Neural cell (in vitro differentiated cells): ENCODE measurements at regions not wholly inside any gene's neighbourhood (a gene's known extent, or its start where the extent isn't known, plus 50 kb on each side); places are given as distances from the start of the nearest gene placed in this dataset.

ENCODE experiments used
- H2AFZ ChIP-seq: fragments of 200-600, 300-800 bp; sonication (generic), shearing (Covaris generic); 2 replicates; pipeline ENCODE4 v1.6.0; 2014; ENCODE audit warnings: low read depth, mild to moderate bottlenecking, antibody characterized with exemption, low read length, moderate library complexity
- H3F3A ChIP-seq: fragments of 200-600 bp; shearing (Covaris generic); 2 replicates; pipeline ENCODE4 v1.6.1; 2016; ENCODE audit warnings: mild to moderate bottlenecking, moderate library complexity, mixed read lengths, antibody characterized with exemption, low read length; ENCODE audit not compliant: insufficient read depth, poor library complexity, severe bottlenecking
- H3K27ac ChIP-seq: fragments of 200-600, 300-800 bp; sonication (generic), shearing (Covaris generic); 2 replicates; pipeline ENCODE4 v1.5.1; 2014; ENCODE audit warnings: mild to moderate bottlenecking, low read length, moderate library complexity
- H3K27me3 ChIP-seq: fragments of 300-800, 200-600 bp; sonication (generic), shearing (Covaris generic); 2 replicates; pipeline ENCODE4 v1.6.0; 2014; ENCODE audit warnings: mild to moderate bottlenecking, low read depth, low read length, moderate library complexity; ENCODE audit not compliant: insufficient read depth
- H3K36me3 ChIP-seq: fragments of 300-800, 200-600 bp; sonication (generic), shearing (Covaris generic); 2 replicates; pipeline ENCODE4 v1.5.1; 2014; ENCODE audit warnings: mild to moderate bottlenecking, antibody characterized with exemption, low read length, moderate library complexity; ENCODE audit not compliant: insufficient read depth
- H3K4me2 ChIP-seq: fragments of 300-800, 200-600 bp; sonication (generic), shearing (Covaris generic); 2 replicates; pipeline ENCODE4 v1.6.0; 2014; ENCODE audit warnings: mild to moderate bottlenecking, low read length
- H3K4me3 ChIP-seq: fragments of 300-800, 200-600 bp; sonication (generic), shearing (Covaris generic); 2 replicates; pipeline ENCODE4 v1.5.1; 2014; ENCODE audit warnings: mild to moderate bottlenecking, low read length, moderate library complexity
- H3K79me2 ChIP-seq: fragments of 200-600 bp; shearing (Covaris generic); replicated peaks from 2 replicates; pipeline ENCODE4 v1.6.0; 2014; ENCODE audit warnings: mild to moderate bottlenecking, low read length, moderate library complexity; ENCODE audit not compliant: insufficient read depth
- H3K9ac ChIP-seq: fragments of 300-800, 200-600 bp; sonication (generic), shearing (Covaris generic); 2 replicates; pipeline ENCODE4 v1.6.1; 2016; ENCODE audit warnings: mild to moderate bottlenecking, low read length, mixed read lengths
- H3K9me2 ChIP-seq: fragments of 200-600 bp; shearing (Covaris generic); 2 replicates; pipeline ENCODE4 v1.6.1; 2016; ENCODE audit warnings: mild to moderate bottlenecking, low read length, mixed read lengths; ENCODE audit not compliant: insufficient read depth
- H3K9me3 ChIP-seq: fragments of 200-600, 300-800 bp; sonication (generic), shearing (Covaris generic); 2 replicates; pipeline ENCODE4 v1.6.1; 2016; ENCODE audit warnings: mild to moderate bottlenecking, mixed run types, low read length, moderate library complexity, mixed read lengths
- H4K20me1 ChIP-seq: fragments of 200-600 bp; shearing (Covaris generic); 2 replicates; pipeline ENCODE4 v1.6.1; 2016; ENCODE audit warnings: mild to moderate bottlenecking, mixed run types; ENCODE audit not compliant: insufficient read depth
- CTCF ChIP-seq: fragments of 450-650 bp; IDR thresholded peaks from 2 replicates; pipeline ENCODE4 v1.5.1; 2014; ENCODE audit warnings: antibody characterized with exemption, mild to moderate bottlenecking, moderate library complexity; ENCODE audit not compliant: poor library complexity, severe bottlenecking
- EP300 ChIP-seq: fragments of 450-650 bp; conservative IDR thresholded peaks from 2 replicates; pipeline ENCODE4 v1.6.1; 2014; ENCODE audit warnings: antibody characterized with exemption, mild to moderate bottlenecking, moderate library complexity; ENCODE audit not compliant: poor library complexity, severe bottlenecking
- EZH2 ChIP-seq: fragments of 200-600, 300-800 bp; shearing (Covaris generic), sonication (generic); IDR thresholded peaks from 2 replicates; pipeline ENCODE4 v1.6.1; 2014; ENCODE audit warnings: antibody characterized with exemption, low read length, borderline replicate concordance, mild to moderate bottlenecking; ENCODE audit not compliant: insufficient read depth, poor library complexity, severe bottlenecking
- MXI1 ChIP-seq: fragments of 450-650 bp; conservative IDR thresholded peaks from 2 replicates; pipeline ENCODE4 v1.6.1; 2014; ENCODE audit warnings: antibody characterized with exemption, mild to moderate bottlenecking; ENCODE audit not compliant: poor library complexity, severe bottlenecking
- POLR2AphosphoS5 ChIP-seq: IDR thresholded peaks from 2 replicates; pipeline ENCODE4 v1.6.1; 2012
- RAD21 ChIP-seq: fragments of 450-650 bp; conservative IDR thresholded peaks from 2 replicates; pipeline ENCODE4 v1.6.1; 2014; ENCODE audit warnings: antibody characterized with exemption, mild to moderate bottlenecking, moderate library complexity
- SMC3 ChIP-seq: fragments of 450-650 bp; conservative IDR thresholded peaks from 2 replicates; pipeline ENCODE4 v1.6.1; 2014; ENCODE audit warnings: antibody characterized with exemption, mild to moderate bottlenecking, moderate library complexity; ENCODE audit not compliant: poor library complexity
- TAF1 ChIP-seq: IDR thresholded peaks from 2 replicates; pipeline ENCODE4 v1.6.1; 2012; ENCODE audit warnings: low read depth
- TF ChIP-seq, protein P1 (sequence below): IDR thresholded peaks from 2 replicates; pipeline ENCODE4 v1.6.1; 2012; ENCODE audit warnings: borderline replicate concordance

- no peaks in the 10 kb centered on the region for H4K20me1 ChIP-seq
- no peak overlapping the region for H3K27ac ChIP-seq
- no peak overlapping the region for H2AFZ ChIP-seq
- H3K9me3 ChIP-seq: peaks cover 16% of the 10 kb centered on the region
- no peak overlapping the region for H3K4me3 ChIP-seq
- H3K9ac ChIP-seq: no peak overlapping the region
- no peaks in the 10 kb centered on the region for H3K9me2 ChIP-seq
- H3K79me2 ChIP-seq: no peaks in the 10 kb centered on the region
- H3F3A ChIP-seq: no peaks in the 10 kb centered on the region
- no peaks in the 10 kb centered on the region for H3K27me3 ChIP-seq
- H3K36me3 ChIP-seq: no peaks in the 10 kb centered on the region
- no peak overlapping the region for H3K4me2 ChIP-seq
- no peak for TF ChIP-seq CTCF
- no peak for TF ChIP-seq EZH2
- no peak for TF ChIP-seq SMC3
- TF ChIP-seq EP300: no peak
- no peak for TF ChIP-seq MXI1
- TF ChIP-seq RAD21: no peak
- no peak for TF ChIP-seq POLR2AphosphoS5
- TF ChIP-seq TAF1: no peak
- TF ChIP-seq, protein P1, sequence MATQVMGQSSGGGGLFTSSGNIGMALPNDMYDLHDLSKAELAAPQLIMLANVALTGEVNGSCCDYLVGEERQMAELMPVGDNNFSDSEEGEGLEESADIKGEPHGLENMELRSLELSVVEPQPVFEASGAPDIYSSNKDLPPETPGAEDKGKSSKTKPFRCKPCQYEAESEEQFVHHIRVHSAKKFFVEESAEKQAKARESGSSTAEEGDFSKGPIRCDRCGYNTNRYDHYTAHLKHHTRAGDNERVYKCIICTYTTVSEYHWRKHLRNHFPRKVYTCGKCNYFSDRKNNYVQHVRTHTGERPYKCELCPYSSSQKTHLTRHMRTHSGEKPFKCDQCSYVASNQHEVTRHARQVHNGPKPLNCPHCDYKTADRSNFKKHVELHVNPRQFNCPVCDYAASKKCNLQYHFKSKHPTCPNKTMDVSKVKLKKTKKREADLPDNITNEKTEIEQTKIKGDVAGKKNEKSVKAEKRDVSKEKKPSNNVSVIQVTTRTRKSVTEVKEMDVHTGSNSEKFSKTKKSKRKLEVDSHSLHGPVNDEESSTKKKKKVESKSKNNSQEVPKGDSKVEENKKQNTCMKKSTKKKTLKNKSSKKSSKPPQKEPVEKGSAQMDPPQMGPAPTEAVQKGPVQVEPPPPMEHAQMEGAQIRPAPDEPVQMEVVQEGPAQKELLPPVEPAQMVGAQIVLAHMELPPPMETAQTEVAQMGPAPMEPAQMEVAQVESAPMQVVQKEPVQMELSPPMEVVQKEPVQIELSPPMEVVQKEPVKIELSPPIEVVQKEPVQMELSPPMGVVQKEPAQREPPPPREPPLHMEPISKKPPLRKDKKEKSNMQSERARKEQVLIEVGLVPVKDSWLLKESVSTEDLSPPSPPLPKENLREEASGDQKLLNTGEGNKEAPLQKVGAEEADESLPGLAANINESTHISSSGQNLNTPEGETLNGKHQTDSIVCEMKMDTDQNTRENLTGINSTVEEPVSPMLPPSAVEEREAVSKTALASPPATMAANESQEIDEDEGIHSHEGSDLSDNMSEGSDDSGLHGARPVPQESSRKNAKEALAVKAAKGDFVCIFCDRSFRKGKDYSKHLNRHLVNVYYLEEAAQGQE: no peak
These were observed 90.0 kb downstream of the IGLL5 start for GRCh38 chr22:22977479-22978200.

- Histone ChIP-seq H3K79me2 (no peaks in the 10 kb centered on the region), H3K4me3 (no peak overlapping the region), H3K4me2 (no peak overlapping the region), H4K20me1 (no peaks in the 10 kb centered on the region), H3K9ac (no peak overlapping the region), H3K27me3 (no peaks in the 10 kb centered on the region), H3K9me3 (peaks cover 17% of the 10 kb centered on the region), H3K36me3 (no peaks in the 10 kb centered on the region), H2AFZ (no peak overlapping the region), H3K9me2 (no peaks in the 10 kb centered on the region), H3F3A (no peaks in the 10 kb centered on the region), H3K27ac (no peak overlapping the region)
- no peak for TF ChIP-seq SMC3
- TF ChIP-seq EP300: no peak
- no peak for TF ChIP-seq CTCF
- TF ChIP-seq MXI1: no peak
- TF ChIP-seq POLR2AphosphoS5: no peak
- TF ChIP-seq TAF1: no peak
- TF ChIP-seq RAD21: no peak
- TF ChIP-seq, protein P1: no peak
- TF ChIP-seq EZH2: no peak
These were observed 91.0 kb downstream of the IGLL5 start for GRCh38 chr22:22978637-22979036.
